HepG2 (cell line): ENCODE measurements at regions not wholly inside any gene's neighbourhood (a gene's known extent, or its start where the extent isn't known, plus 50 kb on each side); places are given as distances from the start of the nearest gene placed in this dataset.

ENCODE experiments used
- ATAC-seq: fragments of 200-7000 bp; cut with Tn5 transposase; 3 replicates; pipeline ENCODE4 v1.9.1; 2020; ENCODE audit warnings: mild to moderate bottlenecking, moderate library complexity
- BruUV-seq: library from RNA; stranded (reverse); fragments of 400-500 nt; replicated peaks from 2 replicates; lab custom pipeline; 2021; lab: Mats Ljungman, UMichigan
- CTCF ChIA-PET: fragments of 300-600 bp; formaldehyde crosslinking; extraction: SDS; loops from one replicate; lab custom pipeline; 2021; ENCODE audit warnings: low total read pairs, inconsistent platforms, low intra/inter-chr PET ratio; lab: Yijun Ruan, JAX
- POLR2A ChIA-PET: fragments of 350-600 bp; sonication (Branson Sonifier 250); formaldehyde crosslinking; loops from one replicate; lab custom pipeline; 2020; ENCODE audit warnings: antibody characterized with exemption, inconsistent platforms; lab: Yijun Ruan, JAX
- DNase-seq: peaks from one replicate; pipeline ENCODE4 v3.0.0-alpha.2; 2015; ENCODE audit warnings: low spot score
- FAIRE-seq: peaks from 3 replicates; lab custom pipeline; 2011; peaks lifted over from hg19 to GRCh38; lab: Jason Lieb, UNC
- H2AFZ ChIP-seq: one replicate; pipeline ENCODE4 v1.6.1; 2011; ENCODE audit warnings: low read length, inconsistent platforms
- H3K27ac ChIP-seq: fragments of 300-600 bp; 3 replicates; pipeline ENCODE4 v1.8.0; 2011; ENCODE audit warnings: mixed run types, mild to moderate bottlenecking, mixed read lengths, low read length, inconsistent platforms; ENCODE audit not compliant: insufficient read depth; ENCODE audit errors: extremely low read length
- H3K27me3 ChIP-seq, 2 experiments: fragments of 200-600 bp in 1 of 2; 2 replicates in 1 of 2; 3 replicates in 1 of 2; pipeline versions ENCODE4 v1.6.0 to v1.8.0; 2011; ENCODE audit warnings: low read length in 2 of 2, mild to moderate bottlenecking in 2 of 2, moderate library complexity in 2 of 2, inconsistent platforms in 1 of 2; ENCODE audit not compliant: insufficient read depth in 2 of 2, control insufficient read depth in 1 of 2
- H3K36me3 ChIP-seq, 2 experiments: fragments of 200-600 bp in 1 of 2; replicated peaks in 1 of 2; 2 replicates in 1 of 2; 3 replicates in 1 of 2; pipeline versions ENCODE4 v1.5.1 to v1.8.0; 2011; ENCODE audit warnings: low read length in 2 of 2, inconsistent platforms in 1 of 2; ENCODE audit not compliant: insufficient read depth in 2 of 2, control insufficient read depth in 1 of 2
- H3K4me1 ChIP-seq: 2 replicates; pipeline ENCODE4 v1.5.1; 2012; ENCODE audit warnings: low read length, inconsistent platforms; ENCODE audit not compliant: insufficient read depth
- H3K4me2 ChIP-seq: 2 replicates; pipeline ENCODE4 v1.6.0; 2011; ENCODE audit warnings: low read depth, low read length, inconsistent platforms
- H3K4me3 ChIP-seq, 3 experiments: fragments of 200-600 bp in 1 of 3; sonication (generic), shearing (Covaris generic) in 1 of 3; replicated peaks in 1 of 3; 2 replicates each; pipeline ENCODE4 v1.5.1; 2011 to 2016; ENCODE audit warnings: low read length in 3 of 3, inconsistent platforms in 2 of 3, low read depth in 2 of 3, mild to moderate bottlenecking in 2 of 3, control low read depth in 1 of 3, mixed read lengths in 1 of 3; ENCODE audit not compliant: insufficient read depth in 1 of 3
- H3K79me2 ChIP-seq: one replicate; pipeline ENCODE4 v1.6.1; 2011; ENCODE audit warnings: low read length, inconsistent platforms; ENCODE audit not compliant: insufficient read depth
- H3K9ac ChIP-seq: 2 replicates; pipeline ENCODE4 v1.6.0; 2011; ENCODE audit warnings: mild to moderate bottlenecking, low read depth, low read length, inconsistent platforms; ENCODE audit not compliant: insufficient read depth
- H3K9me3 ChIP-seq: 2 replicates; pipeline ENCODE4 v1.5.1; 2012; ENCODE audit warnings: mild to moderate bottlenecking, low read length
- H4K20me1 ChIP-seq: 2 replicates; pipeline ENCODE4 v1.6.0; 2011; ENCODE audit warnings: inconsistent platforms, mild to moderate bottlenecking, low read length, moderate library complexity; ENCODE audit not compliant: insufficient read depth
- AHDC1 ChIP-seq: sonication (generic); formaldehyde crosslinking; IDR thresholded peaks from 2 replicates; pipeline ENCODE4 v1.5.1; 2020; ENCODE audit warnings: mild to moderate bottlenecking, missing genetic modification reagents, borderline replicate concordance
- ATF4 ChIP-seq, 2 experiments: fragments of 450-650 bp in 1 of 2; sonication (generic) in 1 of 2; formaldehyde crosslinking; IDR thresholded peaks; 2 replicates each; pipeline versions ENCODE4 v1.5.0 to v1.8.0; 2020 to 2022; ENCODE audit warnings: mild to moderate bottlenecking in 1 of 2, missing genetic modification reagents in 1 of 2
- CCDC6 ChIP-seq: sonication (generic); formaldehyde crosslinking; IDR thresholded peaks from 2 replicates; pipeline ENCODE4 v1.8.1; 2022; ENCODE audit warnings: mild to moderate bottlenecking, missing genetic modification reagents, moderate library complexity
- CENPT ChIP-seq: sonication (generic); formaldehyde crosslinking; IDR thresholded peaks from 2 replicates; pipeline ENCODE4 v1.8.0; 2022; ENCODE audit warnings: low read depth, mild to moderate bottlenecking, moderate library complexity, missing genetic modification reagents
- FOXA3 ChIP-seq: IDR thresholded peaks from 2 replicates; pipeline ENCODE4 v1.6.1; 2016; ENCODE audit warnings: missing genetic modification reagents, missing compliant biosample characterization
- MTA3 ChIP-seq: sonication (generic); formaldehyde crosslinking; IDR thresholded peaks from 2 replicates; pipeline ENCODE4 v1.4.0; 2020; ENCODE audit warnings: missing genetic modification reagents
- NFIC ChIP-seq: IDR thresholded peaks from 2 replicates; pipeline ENCODE4 v1.6.1; 2012; ENCODE audit warnings: mild to moderate bottlenecking, low read length, inconsistent platforms
- POLR2AphosphoS2 ChIP-seq: IDR thresholded peaks from 2 replicates; pipeline ENCODE4 v1.6.1; 2011; ENCODE audit warnings: low read depth, low read length, improper control_type of control experiment
- RAD21 ChIP-seq: fragments of 450-650 bp; formaldehyde crosslinking; IDR thresholded peaks from 2 replicates; pipeline ENCODE4 v1.5.0; 2020; ENCODE audit warnings: mild to moderate bottlenecking
- TARDBP ChIP-seq: sonication (generic); formaldehyde crosslinking; IDR thresholded peaks from 2 replicates; pipeline ENCODE4 v1.8.0; 2022; ENCODE audit warnings: mild to moderate bottlenecking, missing genetic modification reagents
- ZFAT ChIP-seq: sonication (generic); formaldehyde crosslinking; conservative IDR thresholded peaks from 2 replicates; pipeline ENCODE4 v1.8.1; 2023; ENCODE audit warnings: missing genetic modification reagents, inconsistent platforms
- ZFP36L2 ChIP-seq: sonication (generic); formaldehyde crosslinking; IDR thresholded peaks from 2 replicates; pipeline ENCODE4 v1.4.0; 2020; ENCODE audit warnings: missing genetic modification reagents
- ZNF598 ChIP-seq: sonication (generic); formaldehyde crosslinking; IDR thresholded peaks from 2 replicates; pipeline ENCODE4 v1.5.1; 2020; ENCODE audit warnings: mild to moderate bottlenecking, missing genetic modification reagents, borderline replicate concordance
- ZNF75D ChIP-seq: sonication (generic); formaldehyde crosslinking; IDR thresholded peaks from 2 replicates; pipeline ENCODE4 v1.8.1; 2023; ENCODE audit warnings: missing genetic modification reagents, mild to moderate bottlenecking, borderline replicate concordance
- WGBS: methylation state at CpG from one replicate; pipeline ENCODE4 v1.1.6; 2017; ENCODE audit warnings: low lambda C conversion rate; 5-methylcytosine and 5-hydroxymethylcytosine counted together
- in situ Hi-C: cut with HindIII; loops from 2 replicates; pipeline ENCODE4 v1.10.0; 2017; ENCODE audit warnings: low pct_unique_long_range_greater_than_20kb; ENCODE audit not compliant: extremely low pct_ligation_motif_present
- intact Hi-C: fragments of 100-400 bp; cut with micrococcal nuclease; formaldehyde crosslinking; loops from one replicate; pipeline ENCODE4 v1.10.0; 2022; ENCODE audit not compliant: unreplicated experiment

GRCh38 chr10:4440260-4440659 lies 385.7 kb upstream of the AKR1E2 start:
- Histone ChIP-seq H3K9ac (no peak overlapping the region), H3K27ac (no peak overlapping the region), H3K36me3 (no peaks in the 10 kb centered on the region), H3K9me3 (no peaks in the 10 kb centered on the region; the same call in 1 of the 2 replicates), H3K79me2 (no peaks in the 10 kb centered on the region), H3K4me3 (no peak overlapping the region), H3K4me2 (no peak overlapping the region), H3K27me3 (no peaks in the 10 kb centered on the region; a peak in 1 of 5 replicates), H3K4me1 (no peaks in the 10 kb centered on the region), H4K20me1 (no peaks in the 10 kb centered on the region)
- intact Hi-C loops, result no loop called here
- 61% methylated on average over 4 of the region's 5 CpGs for WGBS
- BruUV-seq, result no TSS peak
- ChIA-PET CTCF (no interaction called here), POLR2A (no interaction called here)
- ATAC-seq (no peak), DNase-seq (no peak)
- TF ChIP-seq TARDBP (CRISPR knock-in tag) (no peak), RAD21 (no peak), ATF4 (CRISPR knock-in tag; IDR thresholded peaks at IDR 0.05) (no peak), AHDC1 (CRISPR knock-in tag) (no peak), ZNF75D (CRISPR knock-in tag) (no peak), MTA3 (no peak), NFIC (no peak), ZFAT (CRISPR knock-in tag) (no peak), ZFP36L2 (no peak), CCDC6 (CRISPR knock-in tag) (no peak), POLR2AphosphoS2 (no peak), FOXA3 (no peak), ZNF598 (CRISPR knock-in tag) (no peak), CENPT (CRISPR knock-in tag) (no peak)
- TF ChIP-seq, all 625 proteins: peak for 0
- H2AFZ ChIP-seq, result no peak overlapping the region
- in situ Hi-C loops, result no loop called here
- no peak for FAIRE-seq
